ENCODE measurements at regions not wholly inside any gene's neighbourhood (a gene's known extent, or its start where the extent isn't known, plus 50 kb on each side); places are given as distances from the start of the nearest gene placed in this dataset.

DNA sequence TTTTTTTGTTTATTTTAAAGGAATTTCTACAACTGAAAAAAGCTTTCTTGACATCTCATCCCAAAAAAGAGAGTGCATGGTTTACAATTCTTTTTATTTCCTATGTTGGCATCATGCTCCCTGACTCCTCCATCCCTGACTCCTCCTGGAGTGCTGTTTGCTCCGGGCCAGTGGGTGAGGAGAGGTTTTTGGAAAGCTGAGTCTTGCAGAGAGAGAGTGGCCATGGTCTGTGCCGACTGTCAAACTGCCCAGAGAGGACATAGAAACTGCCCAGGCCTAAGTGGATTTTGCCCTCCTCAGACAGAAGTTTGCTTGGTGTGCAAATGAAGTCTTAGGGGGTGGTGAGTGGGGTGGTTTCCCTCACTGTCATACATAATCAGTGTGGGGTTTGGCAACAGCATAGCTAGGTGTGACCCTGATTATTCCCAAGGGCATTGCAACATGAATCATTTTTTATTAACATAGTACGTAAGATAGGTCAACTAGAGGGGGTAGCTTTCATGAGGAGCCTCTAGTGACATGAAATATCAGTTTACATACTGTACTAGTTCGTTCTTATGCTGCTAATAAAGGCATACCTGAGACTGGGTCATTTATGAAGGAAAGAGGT, 179.8 kb upstream of the UBL3 start:
- Histone ChIP-seq H3K27me3 (replicated peaks; ENCODE audit: control insufficient read depth, insufficient read depth, low read length) (no peaks in the 10 kb centered on the region; the same call in none of the 2 replicates), H3K36me3 (ENCODE audit: control insufficient read depth, insufficient read depth, low read length) (no peaks in the 10 kb centered on the region), H3K4me3 (replicated peaks; ENCODE audit: low read depth, low read length) (no peak overlapping the region)
- no peak for TF ChIP-seq CTCF (IDR thresholded peaks at IDR 0.05; ENCODE audit: insufficient read depth, low read length, poor library complexity, severe bottlenecking)
- DNase-seq (ENCODE audit: extremely low read depth, insufficient read length) = no peak

DNA sequence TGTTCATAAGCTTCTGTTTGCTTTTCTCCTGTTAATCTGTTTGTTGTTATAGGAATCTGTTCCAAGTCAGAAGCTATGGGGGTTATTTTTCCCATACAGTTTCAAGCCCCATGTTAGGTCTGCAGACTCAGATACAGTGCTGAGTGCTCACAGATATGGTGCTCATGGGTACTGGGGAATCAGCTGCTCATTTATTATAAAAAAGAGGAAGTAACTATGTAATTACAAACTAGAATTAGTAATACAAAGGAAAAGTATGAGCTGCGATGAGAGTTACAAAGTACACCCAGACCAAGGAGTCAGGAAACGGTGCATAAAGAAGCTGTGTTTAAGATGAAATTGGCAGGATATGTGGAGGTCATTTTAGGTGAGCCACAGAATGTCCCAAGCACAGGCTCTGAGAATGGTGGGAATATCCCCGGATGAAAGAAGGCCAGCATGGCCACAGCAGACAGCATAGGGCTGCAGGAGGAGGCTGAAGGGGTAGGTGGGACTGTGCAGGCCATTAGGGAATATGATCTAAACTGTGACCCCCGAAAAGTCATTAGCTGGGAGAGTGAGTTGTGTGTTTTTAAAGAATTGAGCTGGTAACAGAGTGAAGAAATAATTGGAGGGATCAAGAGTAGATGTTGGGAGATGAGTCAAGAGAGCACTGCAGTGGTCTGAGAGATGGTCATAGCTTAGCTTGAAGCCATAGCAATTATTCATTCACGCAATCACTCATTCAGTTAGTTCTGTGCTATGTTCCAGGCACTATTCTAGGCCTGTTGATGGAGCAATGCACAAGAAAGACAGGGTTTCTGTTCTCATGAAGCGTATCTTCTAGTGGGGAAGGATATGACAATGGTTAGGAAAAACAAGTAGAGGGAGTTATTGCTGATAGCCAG, 177.4 kb upstream of the UBL3 start:
- Histone ChIP-seq H3K4me3 (replicated peaks; ENCODE audit: low read depth, low read length) (no peak overlapping the region), H3K36me3 (ENCODE audit: control insufficient read depth, insufficient read depth, low read length) (no peaks in the 10 kb centered on the region), H3K27me3 (replicated peaks; ENCODE audit: control insufficient read depth, insufficient read depth, low read length) (no peaks in the 10 kb centered on the region; the same call in none of the 2 replicates)
- no peak for TF ChIP-seq CTCF (IDR thresholded peaks at IDR 0.05; ENCODE audit: insufficient read depth, low read length, poor library complexity, severe bottlenecking)
- DNase-seq (ENCODE audit: extremely low read depth, insufficient read length) = no peak

DNA sequence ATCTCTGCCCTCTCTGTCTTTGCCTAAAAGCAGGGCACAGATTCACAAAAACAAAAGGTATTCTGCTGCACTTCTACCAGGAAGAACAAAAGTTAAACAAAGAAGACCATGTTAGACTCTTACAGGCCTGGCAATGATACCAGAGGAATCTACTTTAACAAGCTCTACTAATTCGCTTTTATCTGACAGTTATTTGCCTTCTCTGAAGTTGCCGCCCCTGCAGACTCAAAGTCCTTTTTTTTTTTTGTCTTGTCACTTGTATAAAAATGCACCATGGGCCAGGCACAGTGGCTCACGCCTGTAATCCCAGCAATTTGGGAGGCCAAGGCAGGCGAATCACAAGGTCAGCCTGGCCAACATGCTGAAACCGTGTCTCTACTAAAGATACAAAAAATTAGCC, 176.5 kb upstream of the UBL3 start:
- DNase-seq (ENCODE audit: extremely low read depth, insufficient read length) = no peak
- Histone ChIP-seq H3K36me3 (ENCODE audit: control insufficient read depth, insufficient read depth, low read length) (no peaks in the 10 kb centered on the region), H3K27me3 (replicated peaks; ENCODE audit: control insufficient read depth, insufficient read depth, low read length) (no peaks in the 10 kb centered on the region; the same call in none of the 2 replicates), H3K4me3 (replicated peaks; ENCODE audit: low read depth, low read length) (no peak overlapping the region)
- no peak for TF ChIP-seq CTCF (IDR thresholded peaks at IDR 0.05; ENCODE audit: insufficient read depth, low read length, poor library complexity, severe bottlenecking)

GRCh38 chr13:30026093-30026492, 175.7 kb upstream of the UBL3 start:
- H3K36me3 ChIP-seq (ENCODE audit: control insufficient read depth, insufficient read depth, low read length) = no peaks in the 10 kb centered on the region
- no peak for DNase-seq (ENCODE audit: extremely low read depth, insufficient read length)
- H3K4me3 ChIP-seq (replicated peaks; ENCODE audit: low read depth, low read length) = no peak overlapping the region
- H3K27me3 ChIP-seq (replicated peaks; ENCODE audit: control insufficient read depth, insufficient read depth, low read length) = no peaks in the 10 kb centered on the region; the same call in none of the 2 replicates
- no peak for TF ChIP-seq CTCF (IDR thresholded peaks at IDR 0.05; ENCODE audit: insufficient read depth, low read length, poor library complexity, severe bottlenecking)

DNA sequence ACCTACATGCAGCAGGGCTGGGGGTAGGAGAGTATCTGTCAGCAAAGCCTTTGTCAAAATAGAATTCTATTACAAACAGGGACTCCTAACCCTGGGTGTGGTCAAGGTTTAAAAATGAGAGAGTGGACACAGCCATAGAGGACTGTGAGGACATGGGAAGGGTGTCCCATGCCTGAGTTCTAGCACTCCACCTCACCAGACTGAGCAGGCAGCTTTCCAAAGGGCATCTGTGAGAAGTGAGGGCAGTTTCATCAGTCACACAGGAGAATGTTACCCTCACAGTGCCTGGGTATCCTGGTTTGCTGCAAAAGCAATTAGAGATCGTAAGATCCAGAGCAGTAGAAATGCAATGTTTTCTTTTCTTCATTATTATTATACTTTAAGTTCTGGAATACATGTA, 174.9 kb upstream of the UBL3 start:
- H3K36me3 ChIP-seq (ENCODE audit: control insufficient read depth, insufficient read depth, low read length) = no peaks in the 10 kb centered on the region
- no peaks in the 10 kb centered on the region; the same call in none of the 2 replicates for H3K27me3 ChIP-seq (replicated peaks; ENCODE audit: control insufficient read depth, insufficient read depth, low read length)
- no peak overlapping the region for H3K4me3 ChIP-seq (replicated peaks; ENCODE audit: low read depth, low read length)
- TF ChIP-seq CTCF (IDR thresholded peaks at IDR 0.05; ENCODE audit: insufficient read depth, low read length, poor library complexity, severe bottlenecking) = no peak
- no peak for DNase-seq (ENCODE audit: extremely low read depth, insufficient read length)
